ENCODE measurements at regions not wholly inside any gene's neighbourhood (a gene's known extent, or its start where the extent isn't known, plus 50 kb on each side); places are given as distances from the start of the nearest gene placed in this dataset.

- TF ChIP-seq, protein P1, sequence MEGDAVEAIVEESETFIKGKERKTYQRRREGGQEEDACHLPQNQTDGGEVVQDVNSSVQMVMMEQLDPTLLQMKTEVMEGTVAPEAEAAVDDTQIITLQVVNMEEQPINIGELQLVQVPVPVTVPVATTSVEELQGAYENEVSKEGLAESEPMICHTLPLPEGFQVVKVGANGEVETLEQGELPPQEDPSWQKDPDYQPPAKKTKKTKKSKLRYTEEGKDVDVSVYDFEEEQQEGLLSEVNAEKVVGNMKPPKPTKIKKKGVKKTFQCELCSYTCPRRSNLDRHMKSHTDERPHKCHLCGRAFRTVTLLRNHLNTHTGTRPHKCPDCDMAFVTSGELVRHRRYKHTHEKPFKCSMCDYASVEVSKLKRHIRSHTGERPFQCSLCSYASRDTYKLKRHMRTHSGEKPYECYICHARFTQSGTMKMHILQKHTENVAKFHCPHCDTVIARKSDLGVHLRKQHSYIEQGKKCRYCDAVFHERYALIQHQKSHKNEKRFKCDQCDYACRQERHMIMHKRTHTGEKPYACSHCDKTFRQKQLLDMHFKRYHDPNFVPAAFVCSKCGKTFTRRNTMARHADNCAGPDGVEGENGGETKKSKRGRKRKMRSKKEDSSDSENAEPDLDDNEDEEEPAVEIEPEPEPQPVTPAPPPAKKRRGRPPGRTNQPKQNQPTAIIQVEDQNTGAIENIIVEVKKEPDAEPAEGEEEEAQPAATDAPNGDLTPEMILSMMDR (conservative IDR thresholded peaks at IDR 0.05) = no peak
- TF ChIP-seq ZFX (IDR thresholded peaks at IDR 0.05) = no peak
Measured at GRCh38 chr13:80083853-80084676, 256.9 kb downstream of the SPRY2 start.
